ENCODE measurements at regions not wholly inside any gene's neighbourhood (a gene's known extent, or its start where the extent isn't known, plus 50 kb on each side); places are given as distances from the start of the nearest gene placed in this dataset.

DNA sequence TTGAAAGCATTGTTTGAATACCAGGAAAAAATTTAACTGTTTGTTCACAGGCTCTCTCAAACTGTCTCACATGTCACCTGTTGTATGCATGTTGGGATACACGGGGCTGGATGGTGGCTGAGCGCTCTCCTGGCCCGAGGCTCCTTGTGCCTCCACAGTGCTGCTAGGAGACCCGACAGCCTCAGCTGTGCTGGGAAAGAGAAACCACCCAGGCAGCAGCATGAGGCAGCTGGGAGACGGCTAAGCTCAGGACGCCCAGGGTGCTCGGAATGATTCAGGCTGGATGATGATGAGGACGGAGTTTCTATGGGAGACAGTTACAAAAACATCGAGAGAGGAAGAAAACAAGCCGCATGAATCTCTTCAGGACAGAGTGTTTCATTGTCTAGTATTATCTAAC, 278.0 kb upstream of the CDH4 start:
- no peaks in the 10 kb centered on the region for H3K36me3 ChIP-seq (ENCODE audit: insufficient read depth, low read length)
- H3K27me3 ChIP-seq (ENCODE audit: insufficient read depth, low read length) = no peaks in the 10 kb centered on the region
- H2AFZ ChIP-seq (ENCODE audit: low read length, unreplicated experiment) = no peak overlapping the region
- no peaks in the 10 kb centered on the region for H3K79me2 ChIP-seq (ENCODE audit: control insufficient read depth, insufficient read depth, low read length, unreplicated experiment)
- H3K4me3 ChIP-seq (ENCODE audit: low read depth, low read length) = no peak overlapping the region
- no peaks in the 10 kb centered on the region for H3K4me1 ChIP-seq (ENCODE audit: control insufficient read depth, insufficient read depth, low read length, unreplicated experiment)
- H3K27ac ChIP-seq (ENCODE audit: low read depth, low read length) = no peak overlapping the region

DNA sequence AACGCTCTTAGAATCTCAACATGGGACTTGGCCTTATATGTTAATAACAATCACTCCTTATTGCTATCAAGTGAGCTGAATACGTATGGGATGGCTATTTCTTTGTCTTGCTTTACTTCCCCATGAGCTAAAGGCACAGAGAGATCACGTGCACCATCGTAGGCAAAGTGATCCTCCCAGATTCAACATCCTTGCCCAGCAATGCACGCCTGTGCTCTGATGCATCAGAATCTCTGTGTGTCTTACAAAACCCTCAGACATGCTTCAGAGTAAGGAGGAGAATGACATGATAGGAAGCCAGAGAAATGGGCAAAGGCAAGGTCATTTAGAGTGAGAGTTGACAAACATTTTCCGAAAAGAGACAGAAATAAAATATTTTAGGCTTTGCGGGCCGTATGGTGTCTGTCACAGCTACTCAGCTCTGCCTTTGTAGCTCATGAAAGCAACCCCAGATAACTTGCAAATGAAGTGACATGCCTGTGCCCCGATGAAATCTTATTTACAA, 277.6 kb upstream of the CDH4 start:
- Histone ChIP-seq H2AFZ (ENCODE audit: low read length, unreplicated experiment) (no peak overlapping the region), H3K4me3 (ENCODE audit: low read depth, low read length) (no peak overlapping the region), H3K36me3 (ENCODE audit: insufficient read depth, low read length) (no peaks in the 10 kb centered on the region), H3K79me2 (ENCODE audit: control insufficient read depth, insufficient read depth, low read length, unreplicated experiment) (no peaks in the 10 kb centered on the region), H3K4me1 (ENCODE audit: control insufficient read depth, insufficient read depth, low read length, unreplicated experiment) (no peaks in the 10 kb centered on the region), H3K27ac (ENCODE audit: low read depth, low read length) (no peak overlapping the region), H3K27me3 (ENCODE audit: insufficient read depth, low read length) (no peaks in the 10 kb centered on the region)

DNA sequence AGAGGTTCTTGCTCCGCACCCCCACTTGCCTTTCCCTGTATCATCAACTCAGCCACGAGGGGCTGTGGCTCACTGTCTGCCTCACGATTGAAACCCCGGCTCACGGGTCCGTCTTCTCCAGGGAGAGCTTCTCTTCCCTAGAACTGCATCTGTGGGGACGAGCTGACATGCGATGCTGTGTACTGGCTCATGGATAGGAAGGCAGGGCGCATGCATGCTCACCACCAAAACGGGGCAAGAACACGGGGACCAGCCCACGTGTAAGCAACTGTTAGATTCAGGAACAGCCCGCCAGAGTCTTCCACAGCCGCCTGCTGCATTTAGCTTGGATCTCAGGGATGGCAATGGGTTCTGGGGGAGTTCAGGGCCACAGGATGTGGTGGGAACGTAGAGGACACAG, 275.9 kb upstream of the CDH4 start:
- no peaks in the 10 kb centered on the region for H3K79me2 ChIP-seq (ENCODE audit: control insufficient read depth, insufficient read depth, low read length, unreplicated experiment)
- no peak overlapping the region for H2AFZ ChIP-seq (ENCODE audit: low read length, unreplicated experiment)
- no peaks in the 10 kb centered on the region for H3K4me1 ChIP-seq (ENCODE audit: control insufficient read depth, insufficient read depth, low read length, unreplicated experiment)
- no peaks in the 10 kb centered on the region for H3K36me3 ChIP-seq (ENCODE audit: insufficient read depth, low read length)
- no peak overlapping the region for H3K27ac ChIP-seq (ENCODE audit: low read depth, low read length)
- H3K4me3 ChIP-seq (ENCODE audit: low read depth, low read length) = no peak overlapping the region
- H3K27me3 ChIP-seq (ENCODE audit: insufficient read depth, low read length) = no peaks in the 10 kb centered on the region

DNA sequence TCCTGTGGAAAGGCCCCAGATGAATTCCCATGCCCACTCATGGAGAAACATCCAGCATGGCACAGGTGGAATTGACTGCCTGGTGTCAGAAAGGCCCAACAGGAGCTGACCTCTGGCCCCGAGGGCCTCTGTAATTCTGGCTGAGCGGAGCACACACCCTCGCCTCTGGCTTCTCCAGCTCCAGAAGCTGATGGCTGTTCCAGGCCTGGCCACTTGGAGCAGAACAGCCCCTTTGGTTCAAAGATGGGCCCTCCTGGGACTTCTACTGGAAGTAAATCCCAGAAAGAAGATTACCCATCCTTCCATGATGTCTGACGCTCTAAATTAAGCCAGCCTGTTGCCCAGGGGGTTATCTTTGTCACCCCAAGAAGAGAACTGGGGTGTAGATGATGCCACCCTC, 275.1 kb upstream of the CDH4 start:
- Histone ChIP-seq H2AFZ (ENCODE audit: low read length, unreplicated experiment) (no peak overlapping the region), H3K79me2 (ENCODE audit: control insufficient read depth, insufficient read depth, low read length, unreplicated experiment) (no peaks in the 10 kb centered on the region), H3K4me1 (ENCODE audit: control insufficient read depth, insufficient read depth, low read length, unreplicated experiment) (no peaks in the 10 kb centered on the region), H3K27me3 (ENCODE audit: insufficient read depth, low read length) (no peaks in the 10 kb centered on the region), H3K27ac (ENCODE audit: low read depth, low read length) (no peak overlapping the region), H3K4me3 (ENCODE audit: low read depth, low read length) (no peak overlapping the region), H3K36me3 (ENCODE audit: insufficient read depth, low read length) (no peaks in the 10 kb centered on the region)

DNA sequence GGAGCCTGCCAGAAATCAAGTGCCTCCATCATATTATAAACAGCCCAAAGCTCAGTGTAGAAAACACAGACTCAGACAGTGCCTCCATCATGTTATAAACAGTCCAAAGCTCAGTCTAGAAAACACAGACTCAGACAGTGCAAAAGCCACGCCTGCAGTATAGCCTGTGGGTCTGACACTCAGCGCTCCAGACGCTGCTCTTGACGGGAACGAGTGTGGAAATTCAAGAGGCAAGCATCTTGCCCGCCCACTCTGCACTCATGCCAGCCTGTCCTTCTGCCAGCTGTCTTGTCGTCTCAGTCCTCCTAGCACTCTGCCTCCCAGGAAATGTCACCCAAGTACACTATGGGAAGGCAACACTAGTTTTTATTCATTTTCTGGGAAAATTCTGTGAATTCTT, 274.2 kb upstream of the CDH4 start:
- Histone ChIP-seq H3K36me3 (ENCODE audit: insufficient read depth, low read length) (no peaks in the 10 kb centered on the region), H3K4me3 (ENCODE audit: low read depth, low read length) (no peak overlapping the region), H3K27me3 (ENCODE audit: insufficient read depth, low read length) (no peaks in the 10 kb centered on the region), H3K4me1 (ENCODE audit: control insufficient read depth, insufficient read depth, low read length, unreplicated experiment) (no peaks in the 10 kb centered on the region), H2AFZ (ENCODE audit: low read length, unreplicated experiment) (no peak overlapping the region), H3K79me2 (ENCODE audit: control insufficient read depth, insufficient read depth, low read length, unreplicated experiment) (no peaks in the 10 kb centered on the region), H3K27ac (ENCODE audit: low read depth, low read length) (no peak overlapping the region)

DNA sequence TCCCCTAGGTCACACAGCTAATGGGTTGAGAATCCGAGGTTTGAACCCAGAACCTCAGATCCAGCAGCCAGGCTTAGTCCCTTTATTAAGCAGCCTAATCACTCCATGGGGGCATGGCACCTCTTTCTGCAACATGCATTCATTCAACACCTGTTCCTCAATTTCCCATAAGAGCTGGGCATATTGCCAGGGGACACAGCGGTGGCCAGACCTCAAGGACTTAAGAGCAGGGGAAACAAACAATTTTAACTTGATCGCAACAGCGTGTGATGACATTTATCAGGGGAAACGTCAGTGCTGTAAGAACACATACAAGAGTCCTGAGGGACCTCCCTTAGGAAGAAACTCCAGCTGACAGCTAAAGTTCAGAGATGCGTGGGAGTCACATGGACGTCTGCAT, 267.4 kb upstream of the CDH4 start:
- Histone ChIP-seq H3K27ac (ENCODE audit: low read depth, low read length) (no peak overlapping the region), H2AFZ (ENCODE audit: low read length, unreplicated experiment) (no peak overlapping the region), H3K27me3 (ENCODE audit: insufficient read depth, low read length) (no peaks in the 10 kb centered on the region), H3K4me3 (ENCODE audit: low read depth, low read length) (no peak overlapping the region), H3K36me3 (ENCODE audit: insufficient read depth, low read length) (no peaks in the 10 kb centered on the region), H3K4me1 (ENCODE audit: control insufficient read depth, insufficient read depth, low read length, unreplicated experiment) (no peaks in the 10 kb centered on the region), H3K79me2 (ENCODE audit: control insufficient read depth, insufficient read depth, low read length, unreplicated experiment) (no peaks in the 10 kb centered on the region)

DNA sequence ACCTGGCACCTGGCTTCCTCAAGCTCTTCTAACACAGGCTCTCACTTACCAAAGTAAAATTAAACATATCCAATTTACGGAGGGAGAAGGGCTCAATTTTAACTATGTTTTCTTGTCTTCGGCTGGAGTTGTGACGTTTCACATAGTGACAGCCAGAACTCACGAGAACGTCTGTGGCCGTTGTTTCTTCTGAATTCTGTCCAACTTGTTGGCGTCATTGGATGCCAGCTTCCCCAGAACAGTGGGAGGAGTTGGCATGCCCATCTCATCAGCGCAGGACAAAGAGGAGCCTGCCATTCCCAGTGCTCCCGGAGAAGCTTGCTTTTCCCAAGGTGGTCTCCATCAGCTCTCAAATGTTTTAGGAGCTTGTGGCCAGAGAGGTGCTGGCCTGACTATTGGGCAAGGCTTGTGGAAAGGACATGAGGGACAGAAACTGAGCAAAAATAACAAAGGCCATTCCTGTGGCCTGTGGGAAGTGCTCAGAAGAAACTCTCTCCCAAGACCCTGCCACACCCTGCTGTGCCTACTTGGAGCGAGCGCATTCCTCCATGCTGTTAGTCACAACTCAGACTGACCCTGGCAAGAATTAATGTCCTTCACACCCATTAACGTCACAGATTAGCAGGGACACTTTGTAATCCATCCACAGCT, 265.4 kb upstream of the CDH4 start:
- no peak overlapping the region for H3K4me3 ChIP-seq (ENCODE audit: low read depth, low read length)
- no peak overlapping the region for H2AFZ ChIP-seq (ENCODE audit: low read length, unreplicated experiment)
- no peaks in the 10 kb centered on the region for H3K4me1 ChIP-seq (ENCODE audit: control insufficient read depth, insufficient read depth, low read length, unreplicated experiment)
- no peak overlapping the region for H3K27ac ChIP-seq (ENCODE audit: low read depth, low read length)
- H3K27me3 ChIP-seq (ENCODE audit: insufficient read depth, low read length) = no peaks in the 10 kb centered on the region
- no peaks in the 10 kb centered on the region for H3K79me2 ChIP-seq (ENCODE audit: control insufficient read depth, insufficient read depth, low read length, unreplicated experiment)
- no peaks in the 10 kb centered on the region for H3K36me3 ChIP-seq (ENCODE audit: insufficient read depth, low read length)

DNA sequence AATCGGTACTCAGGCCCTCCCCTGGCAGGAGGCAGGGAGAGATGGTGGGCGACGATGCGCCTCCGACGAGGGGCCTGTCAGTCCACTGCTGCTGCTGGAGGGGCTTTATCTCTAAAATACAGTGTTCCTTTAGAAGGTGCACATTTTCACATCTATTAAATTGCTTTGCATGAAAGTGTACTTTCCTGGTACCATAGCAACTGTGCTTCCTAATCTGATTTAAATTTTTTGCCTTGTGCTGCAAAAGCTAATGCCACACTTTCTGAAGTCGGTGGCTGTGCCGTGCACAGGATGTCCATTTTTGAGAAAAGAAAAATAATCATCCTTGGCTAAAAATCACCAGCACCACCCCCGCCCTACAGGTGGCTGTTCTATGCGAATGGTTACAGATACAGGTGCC, 262.0 kb upstream of the CDH4 start:
- Histone ChIP-seq H3K27ac (ENCODE audit: low read depth, low read length) (no peak overlapping the region), H3K79me2 (ENCODE audit: control insufficient read depth, insufficient read depth, low read length, unreplicated experiment) (no peaks in the 10 kb centered on the region), H2AFZ (ENCODE audit: low read length, unreplicated experiment) (no peak overlapping the region), H3K4me1 (ENCODE audit: control insufficient read depth, insufficient read depth, low read length, unreplicated experiment) (no peaks in the 10 kb centered on the region), H3K36me3 (ENCODE audit: insufficient read depth, low read length) (no peaks in the 10 kb centered on the region), H3K4me3 (ENCODE audit: low read depth, low read length) (no peak overlapping the region), H3K27me3 (ENCODE audit: insufficient read depth, low read length) (no peaks in the 10 kb centered on the region)

DNA sequence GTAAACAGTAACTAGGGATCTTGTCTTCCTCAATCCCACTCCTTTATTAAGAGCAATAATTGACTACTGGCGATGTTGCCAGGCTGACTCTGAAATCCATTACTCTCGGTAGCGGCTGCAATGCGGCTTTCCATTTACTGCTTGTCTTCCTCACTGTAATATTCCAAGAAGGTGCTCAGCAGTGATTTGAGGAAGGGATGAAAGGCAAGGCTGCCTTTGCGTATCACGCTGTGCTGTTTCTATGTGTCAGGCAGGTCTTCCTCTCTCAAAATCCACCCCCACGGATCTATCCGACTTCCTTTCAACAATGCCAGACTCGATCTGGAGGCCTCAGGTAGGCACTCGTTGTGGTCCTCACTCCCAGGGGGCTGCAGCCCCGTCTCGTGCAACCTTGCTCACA, 261.4 kb upstream of the CDH4 start:
- no peak overlapping the region for H3K4me3 ChIP-seq (ENCODE audit: low read depth, low read length)
- H3K36me3 ChIP-seq (ENCODE audit: insufficient read depth, low read length) = no peaks in the 10 kb centered on the region
- H3K27me3 ChIP-seq (ENCODE audit: insufficient read depth, low read length) = no peaks in the 10 kb centered on the region
- no peaks in the 10 kb centered on the region for H3K4me1 ChIP-seq (ENCODE audit: control insufficient read depth, insufficient read depth, low read length, unreplicated experiment)
- no peak overlapping the region for H3K27ac ChIP-seq (ENCODE audit: low read depth, low read length)
- H3K79me2 ChIP-seq (ENCODE audit: control insufficient read depth, insufficient read depth, low read length, unreplicated experiment) = no peaks in the 10 kb centered on the region
- H2AFZ ChIP-seq (ENCODE audit: low read length, unreplicated experiment) = no peak overlapping the region

DNA sequence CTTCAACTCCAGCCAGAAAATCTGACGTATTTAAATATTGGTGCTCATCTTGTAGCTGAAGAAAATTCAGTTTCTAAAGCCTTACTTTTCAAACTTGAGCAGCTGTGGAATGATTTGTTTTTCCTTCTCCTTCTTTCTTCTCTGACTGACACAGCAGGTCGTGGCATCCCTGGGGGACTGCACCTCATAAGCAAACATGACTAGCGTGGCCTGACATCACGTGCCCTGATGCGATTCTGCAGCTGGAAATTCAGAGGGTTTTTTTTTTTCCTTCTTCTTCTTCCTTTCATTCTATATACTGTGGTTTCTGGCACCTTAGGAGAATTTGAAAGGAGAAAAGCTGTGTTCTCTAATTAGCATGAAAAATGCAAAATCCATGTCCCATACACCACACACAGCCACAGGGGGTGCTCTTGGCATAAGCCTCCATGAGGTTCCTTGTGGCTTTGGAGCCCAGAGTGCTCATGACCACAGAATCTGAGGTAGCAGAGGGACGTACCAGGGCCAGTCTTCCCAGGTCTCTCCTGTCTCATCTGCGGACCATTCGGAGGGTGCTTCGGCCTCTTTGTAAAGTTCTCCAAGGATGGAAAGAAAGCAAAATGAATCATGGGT, 258.5 kb upstream of the CDH4 start:
- Histone ChIP-seq H3K27ac (ENCODE audit: low read depth, low read length) (no peak overlapping the region), H3K4me3 (ENCODE audit: low read depth, low read length) (no peak overlapping the region), H3K27me3 (ENCODE audit: insufficient read depth, low read length) (peaks cover 6% of the 10 kb centered on the region; the same call in 1 of the 2 replicates), H2AFZ (ENCODE audit: low read length, unreplicated experiment) (no peak overlapping the region), H3K79me2 (ENCODE audit: control insufficient read depth, insufficient read depth, low read length, unreplicated experiment) (no peaks in the 10 kb centered on the region), H3K4me1 (ENCODE audit: control insufficient read depth, insufficient read depth, low read length, unreplicated experiment) (no peaks in the 10 kb centered on the region), H3K36me3 (ENCODE audit: insufficient read depth, low read length) (no peaks in the 10 kb centered on the region)

DNA sequence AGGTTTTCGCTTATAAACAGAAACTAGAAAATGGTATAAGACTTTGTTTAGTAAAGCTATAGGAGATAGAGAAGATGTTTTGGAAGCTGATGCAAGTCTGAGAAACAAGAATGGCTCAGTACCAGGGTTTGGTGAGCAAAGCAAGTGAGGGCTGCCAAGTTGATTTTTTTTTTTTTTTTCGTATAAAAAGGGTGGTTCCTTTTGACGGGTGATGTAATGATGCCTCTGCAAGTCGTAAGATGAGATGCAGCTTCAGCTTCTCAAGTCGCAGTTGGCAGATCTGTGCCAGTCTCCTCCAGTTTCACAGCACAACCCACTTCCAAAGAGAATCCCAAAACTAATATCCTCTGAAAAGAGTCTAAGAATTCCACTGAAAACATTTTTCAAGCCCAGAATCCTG, 252.8 kb upstream of the CDH4 start:
- Histone ChIP-seq H3K27me3 (ENCODE audit: insufficient read depth, low read length) (peaks cover 6% of the 10 kb centered on the region; the same call in 1 of the 2 replicates), H3K36me3 (ENCODE audit: insufficient read depth, low read length) (no peaks in the 10 kb centered on the region), H3K79me2 (ENCODE audit: control insufficient read depth, insufficient read depth, low read length, unreplicated experiment) (no peaks in the 10 kb centered on the region), H2AFZ (ENCODE audit: low read length, unreplicated experiment) (no peak overlapping the region), H3K4me1 (ENCODE audit: control insufficient read depth, insufficient read depth, low read length, unreplicated experiment) (no peaks in the 10 kb centered on the region), H3K27ac (ENCODE audit: low read depth, low read length) (no peak overlapping the region), H3K4me3 (ENCODE audit: low read depth, low read length) (no peak overlapping the region)

Data from ACC112 (cell line).